K562 (cell line): ENCODE measurements at regions not wholly inside any gene's neighbourhood (a gene's known extent, or its start where the extent isn't known, plus 50 kb on each side); places are given as distances from the start of the nearest gene placed in this dataset.

ENCODE experiments used
- ATAC-seq: fragments of 200-7000 bp; cut with Tn5 transposase; 3 replicates; pipeline ENCODE4 v1.9.1; 2020; ENCODE audit warnings: moderate library complexity
- BruUV-seq: library from RNA; stranded (reverse); fragments of 400-500 nt; replicated peaks from 2 replicates; lab custom pipeline; 2021; lab: Mats Ljungman, UMichigan
- CTCF ChIA-PET: fragments of 300-600 bp; formaldehyde crosslinking; extraction: SDS; loops from one replicate; lab custom pipeline; 2021; ENCODE audit warnings: low intra/inter-chr PET ratio; lab: Yijun Ruan, JAX
- POLR2A ChIA-PET: fragments of 300-600, 350-650 bp; sonication (Branson Sonifier 250); formaldehyde crosslinking; extraction: SDS; loops from one replicate; lab custom pipeline; 2021; ENCODE audit warnings: antibody characterized with exemption, inconsistent platforms; lab: Yijun Ruan, JAX
- DNase-seq, 4 experiments: peaks; one replicate each; pipeline versions ENCODE4 v3.0.0 to v3.0.0-alpha.2; 2011 to 2018; ENCODE audit warnings: low spot score in 3 of 4, mixed read lengths in 3 of 4; ENCODE audit errors: extremely low read depth in 1 of 4
- FAIRE-seq: peaks from 2 replicates; lab custom pipeline; 2011; peaks lifted over from hg19 to GRCh38; lab: Jason Lieb, UNC
- H2AFZ ChIP-seq: 2 replicates; pipeline ENCODE4 v1.6.0; 2011; ENCODE audit warnings: low read depth, low read length, control low read depth, inconsistent platforms
- H3K27ac ChIP-seq: fragments of 200-600 bp; 3 replicates; pipeline ENCODE4 v1.8.0; 2011; ENCODE audit warnings: low read depth, mild to moderate bottlenecking, control low read depth, inconsistent platforms, low read length, moderate library complexity, mixed read lengths; ENCODE audit errors: extremely low read depth
- H3K27me3 ChIP-seq, 2 experiments: fragments of 300-600 bp in 1 of 2; 2 replicates in 1 of 2; 3 replicates in 1 of 2; pipeline versions ENCODE4 v1.6.0 to v1.8.0; 2011; ENCODE audit warnings: inconsistent platforms in 2 of 2, low read length in 2 of 2, mild to moderate bottlenecking in 1 of 2, mixed read lengths in 1 of 2, moderate library complexity in 1 of 2; ENCODE audit not compliant: control insufficient read depth in 2 of 2, insufficient read depth in 2 of 2
- H3K36me3 ChIP-seq: fragments of 300-600 bp; 3 replicates; pipeline ENCODE4 v1.8.0; 2011; ENCODE audit warnings: mild to moderate bottlenecking, low read length, inconsistent platforms; ENCODE audit not compliant: control insufficient read depth, insufficient read depth
- H3K4me1 ChIP-seq, 2 experiments: fragments of 200-600 bp in 1 of 2; replicated peaks in 1 of 2; 2 replicates in 1 of 2; 3 replicates in 1 of 2; pipeline versions ENCODE4 v1.5.1 to v1.8.0; 2011; ENCODE audit warnings: inconsistent platforms in 2 of 2, low read length in 2 of 2, mild to moderate bottlenecking in 1 of 2, mixed read lengths in 1 of 2, moderate library complexity in 1 of 2; ENCODE audit not compliant: control insufficient read depth in 2 of 2, insufficient read depth in 2 of 2
- H3K4me2 ChIP-seq: 2 replicates; pipeline ENCODE4 v1.6.1; 2011; ENCODE audit warnings: low read length, control low read depth, inconsistent platforms, mixed read lengths; ENCODE audit not compliant: insufficient read depth
- H3K4me3 ChIP-seq: fragments of 200-600 bp; sonication (generic), shearing (Covaris generic); 2 replicates; pipeline ENCODE4 v1.5.1; 2016; ENCODE audit warnings: control low read depth, inconsistent platforms
- H3K79me2 ChIP-seq: fragments of 200-600 bp; 3 replicates; pipeline ENCODE4 v1.8.0; 2011; ENCODE audit warnings: low read length, inconsistent platforms; ENCODE audit not compliant: control insufficient read depth, insufficient read depth
- H3K9ac ChIP-seq, 2 experiments: 2 replicates each; pipeline versions ENCODE4 v1.6.0 to v1.6.1; 2011; ENCODE audit warnings: low read depth in 2 of 2, low read length in 2 of 2, control low read depth in 1 of 2, inconsistent platforms in 1 of 2, mild to moderate bottlenecking in 1 of 2, mixed read lengths in 1 of 2; ENCODE audit not compliant: insufficient read depth in 1 of 2
- H3K9me1 ChIP-seq: one replicate; pipeline ENCODE4 v1.6.0; 2011; ENCODE audit warnings: inconsistent platforms, mild to moderate bottlenecking, low read length, moderate library complexity; ENCODE audit not compliant: control insufficient read depth, insufficient read depth
- H3K9me3 ChIP-seq: replicated peaks from 2 replicates; pipeline ENCODE4 v1.5.1; 2011; ENCODE audit warnings: low read depth, low read length, inconsistent platforms; ENCODE audit not compliant: control insufficient read depth, insufficient read depth
- H4K20me1 ChIP-seq: replicated peaks from 2 replicates; pipeline ENCODE4 v1.6.1; 2011; ENCODE audit warnings: low read length, inconsistent platforms, mixed read lengths; ENCODE audit not compliant: control insufficient read depth, insufficient read depth
- SAFB2 ChIP-seq: fragments of 200-400 bp; formaldehyde crosslinking; IDR thresholded peaks from 2 replicates; pipeline ENCODE4 v1.6.1; 2018; ENCODE audit warnings: borderline replicate concordance, low read length, low read depth, moderate library complexity; ENCODE audit not compliant: severe bottlenecking
- SAP30 ChIP-seq: fragments of 200-600 bp; sonication (generic); IDR thresholded peaks from 2 replicates; pipeline ENCODE4 v1.6.1; 2012; ENCODE audit warnings: borderline replicate concordance, low read depth, mild to moderate bottlenecking, moderate library complexity, low read length, control low read depth, inconsistent platforms; ENCODE audit not compliant: insufficient read depth, poor library complexity, severe bottlenecking
- SMARCE1 ChIP-seq: fragments of 450-650 bp; IDR thresholded peaks from 2 replicates; pipeline ENCODE4 v1.7.1; 2016; ENCODE audit warnings: mild to moderate bottlenecking
- YBX1 ChIP-seq: fragments of 450-650 bp; IDR thresholded peaks from 2 replicates; pipeline ENCODE4 v1.7.1; 2016; ENCODE audit warnings: mild to moderate bottlenecking
- ZNF24 ChIP-seq: fragments of 450-650 bp; IDR thresholded peaks from 2 replicates; pipeline ENCODE4 v1.6.1; 2016
- ZNF583 ChIP-seq: fragments of 250-450 bp; sonication (Bioruptor Pico); IDR thresholded peaks from 2 replicates; pipeline ENCODE4 v1.4.0; 2020
- WGBS: fragments of 100-300 bp; shearing (Covaris generic); methylation state at CpG from one replicate; pipeline ENCODE4 v1.1.6; 2016; ENCODE audit warnings: low coverage, mixed read lengths; ENCODE audit not compliant: insufficient coverage; ENCODE audit errors: missing lambda C conversion rate; 5-methylcytosine and 5-hydroxymethylcytosine counted together
- in situ Hi-C: fragments of 300-500 bp; cut with MboI; formaldehyde crosslinking; loops from 4 replicates; pipeline ENCODE4 v1.15.0; 2018; ENCODE audit warnings: inconsistent platforms, mixed read lengths
- intact Hi-C: fragments of 100-400 bp; cut with micrococcal nuclease; formaldehyde crosslinking; loops from 2 replicates; pipeline ENCODE4 v1.14.2; 2022
- TF ChIP-seq, protein P1 (sequence below): sonication (generic); formaldehyde crosslinking; IDR thresholded peaks from 2 replicates; pipeline ENCODE4 v1.9.0; 2022; ENCODE audit warnings: mild to moderate bottlenecking, missing genetic modification reagents

DNA sequence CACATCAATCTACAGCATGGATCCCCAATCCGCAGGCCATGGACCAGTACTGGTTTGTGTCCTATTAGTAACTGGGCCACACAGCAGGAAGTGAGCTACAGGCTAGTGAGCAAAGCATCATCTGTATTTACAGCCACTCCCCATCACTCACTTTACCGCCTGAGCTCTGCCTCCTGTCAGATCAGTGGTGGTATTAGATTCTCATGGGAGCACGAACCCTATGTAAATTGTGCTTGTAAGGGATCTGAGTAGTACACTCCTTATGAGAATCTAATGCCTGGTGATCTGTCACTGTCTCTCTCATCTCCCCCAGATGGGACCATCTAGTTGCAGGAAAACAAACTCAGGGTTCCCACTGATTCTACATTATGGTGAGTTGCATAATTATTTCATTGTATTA is 212.7 kb upstream of the FAM174A start:
- H3K27me3 ChIP-seq = no peaks in the 10 kb centered on the region
- no peak overlapping the region for H3K4me2 ChIP-seq
- H4K20me1 ChIP-seq = no peaks in the 10 kb centered on the region
- H3K4me3 ChIP-seq = no peak overlapping the region
- no TSS peak for BruUV-seq
- TF ChIP-seq SMARCE1 (no peak), SAP30 (no peak), ZNF583 (no peak), YBX1 (no peak), SAFB2 (no peak)
- TF ChIP-seq, protein P1, sequence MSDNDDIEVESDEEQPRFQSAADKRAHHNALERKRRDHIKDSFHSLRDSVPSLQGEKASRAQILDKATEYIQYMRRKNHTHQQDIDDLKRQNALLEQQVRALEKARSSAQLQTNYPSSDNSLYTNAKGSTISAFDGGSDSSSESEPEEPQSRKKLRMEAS (CRISPR knock-in tag) = no peak
- intact Hi-C loops = no loop called here
- H3K36me3 ChIP-seq = no peaks in the 10 kb centered on the region
- H3K9me1 ChIP-seq = no peaks in the 10 kb centered on the region
- DNase-seq = no peak
- CTCF ChIA-PET = no interaction called here
- no peak overlapping the region for H2AFZ ChIP-seq
- no peaks in the 10 kb centered on the region for H3K79me2 ChIP-seq
- no peak for ATAC-seq
- POLR2A ChIA-PET = no interaction called here
- in situ Hi-C loops = no loop called here
- H3K4me1 ChIP-seq = no peaks in the 10 kb centered on the region
- no peak overlapping the region for H3K27ac ChIP-seq
- no peak overlapping the region for H3K9ac ChIP-seq
- FAIRE-seq = no peak
- WGBS = 0% methylated on average over 3 of the region's 3 CpGs
- H3K9me3 ChIP-seq = no peaks in the 10 kb centered on the region

DNA sequence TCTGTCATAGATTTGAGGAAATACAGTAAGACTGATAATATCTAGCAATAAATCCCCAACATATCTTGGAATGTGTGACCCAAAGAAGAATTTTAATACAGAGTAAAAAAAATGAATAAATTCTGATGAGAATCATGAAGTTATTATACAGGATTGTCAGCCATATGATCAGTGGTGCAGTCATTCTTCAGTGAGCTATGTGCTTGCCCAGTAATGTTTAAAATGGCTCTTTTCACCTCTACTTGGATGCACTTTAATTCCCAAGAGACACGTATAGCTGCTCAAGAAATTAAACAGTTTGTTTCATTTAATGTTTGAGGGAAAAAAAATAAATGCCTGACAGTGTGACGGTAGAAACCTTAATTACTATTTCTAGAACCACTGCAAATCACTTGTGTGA is 215.3 kb upstream of the FAM174A start:
- H3K79me2 ChIP-seq = no peaks in the 10 kb centered on the region
- H3K27me3 ChIP-seq = no peaks in the 10 kb centered on the region
- no TSS peak for BruUV-seq
- no peaks in the 10 kb centered on the region for H4K20me1 ChIP-seq
- no peak overlapping the region for H3K4me2 ChIP-seq
- no peaks in the 10 kb centered on the region for H3K36me3 ChIP-seq
- H2AFZ ChIP-seq = no peak overlapping the region
- CTCF ChIA-PET = no interaction called here
- ATAC-seq (no peak), DNase-seq (no peak), FAIRE-seq (no peak)
- H3K4me1 ChIP-seq = no peaks in the 10 kb centered on the region
- no peak overlapping the region for H3K9ac ChIP-seq
- WGBS = 0% methylated on average over 2 of the region's 2 CpGs
- in situ Hi-C loops = no loop called here
- POLR2A ChIA-PET = no interaction called here
- no peak for TF ChIP-seq ZNF24
- H3K27ac ChIP-seq = no peak overlapping the region
- H3K9me3 ChIP-seq = no peaks in the 10 kb centered on the region
- no peak overlapping the region for H3K4me3 ChIP-seq
- H3K9me1 ChIP-seq = no peaks in the 10 kb centered on the region
- intact Hi-C loops = no loop called here
